Neural cell (in vitro differentiated cells): ENCODE measurements at regions not wholly inside any gene's neighbourhood (a gene's known extent, or its start where the extent isn't known, plus 50 kb on each side); places are given as distances from the start of the nearest gene placed in this dataset.

Experiments
- H2AFZ ChIP-seq: fragments of 200-600, 300-800 bp; sonication (generic), shearing (Covaris generic); 2 replicates; pipeline ENCODE4 v1.6.0; 2014; ENCODE audit warnings: low read depth, mild to moderate bottlenecking, antibody characterized with exemption, low read length, moderate library complexity
- H3F3A ChIP-seq: fragments of 200-600 bp; shearing (Covaris generic); 2 replicates; pipeline ENCODE4 v1.6.1; 2016; ENCODE audit warnings: mild to moderate bottlenecking, moderate library complexity, mixed read lengths, antibody characterized with exemption, low read length; ENCODE audit not compliant: insufficient read depth, poor library complexity, severe bottlenecking
- H3K27ac ChIP-seq: fragments of 200-600, 300-800 bp; sonication (generic), shearing (Covaris generic); 2 replicates; pipeline ENCODE4 v1.5.1; 2014; ENCODE audit warnings: mild to moderate bottlenecking, low read length, moderate library complexity
- H3K27me3 ChIP-seq: fragments of 300-800, 200-600 bp; sonication (generic), shearing (Covaris generic); 2 replicates; pipeline ENCODE4 v1.6.0; 2014; ENCODE audit warnings: mild to moderate bottlenecking, low read depth, low read length, moderate library complexity; ENCODE audit not compliant: insufficient read depth
- H3K36me3 ChIP-seq: fragments of 300-800, 200-600 bp; sonication (generic), shearing (Covaris generic); 2 replicates; pipeline ENCODE4 v1.5.1; 2014; ENCODE audit warnings: mild to moderate bottlenecking, antibody characterized with exemption, low read length, moderate library complexity; ENCODE audit not compliant: insufficient read depth
- H3K4me2 ChIP-seq: fragments of 300-800, 200-600 bp; sonication (generic), shearing (Covaris generic); 2 replicates; pipeline ENCODE4 v1.6.0; 2014; ENCODE audit warnings: mild to moderate bottlenecking, low read length
- H3K4me3 ChIP-seq: fragments of 300-800, 200-600 bp; sonication (generic), shearing (Covaris generic); 2 replicates; pipeline ENCODE4 v1.5.1; 2014; ENCODE audit warnings: mild to moderate bottlenecking, low read length, moderate library complexity
- H3K79me2 ChIP-seq: fragments of 200-600 bp; shearing (Covaris generic); replicated peaks from 2 replicates; pipeline ENCODE4 v1.6.0; 2014; ENCODE audit warnings: mild to moderate bottlenecking, low read length, moderate library complexity; ENCODE audit not compliant: insufficient read depth
- H3K9ac ChIP-seq: fragments of 300-800, 200-600 bp; sonication (generic), shearing (Covaris generic); 2 replicates; pipeline ENCODE4 v1.6.1; 2016; ENCODE audit warnings: mild to moderate bottlenecking, low read length, mixed read lengths
- H3K9me2 ChIP-seq: fragments of 200-600 bp; shearing (Covaris generic); 2 replicates; pipeline ENCODE4 v1.6.1; 2016; ENCODE audit warnings: mild to moderate bottlenecking, low read length, mixed read lengths; ENCODE audit not compliant: insufficient read depth
- H3K9me3 ChIP-seq: fragments of 200-600, 300-800 bp; sonication (generic), shearing (Covaris generic); 2 replicates; pipeline ENCODE4 v1.6.1; 2016; ENCODE audit warnings: mild to moderate bottlenecking, mixed run types, low read length, moderate library complexity, mixed read lengths
- H4K20me1 ChIP-seq: fragments of 200-600 bp; shearing (Covaris generic); 2 replicates; pipeline ENCODE4 v1.6.1; 2016; ENCODE audit warnings: mild to moderate bottlenecking, mixed run types; ENCODE audit not compliant: insufficient read depth
- EP300 ChIP-seq: fragments of 450-650 bp; conservative IDR thresholded peaks from 2 replicates; pipeline ENCODE4 v1.6.1; 2014; ENCODE audit warnings: antibody characterized with exemption, mild to moderate bottlenecking, moderate library complexity; ENCODE audit not compliant: poor library complexity, severe bottlenecking
- EZH2 ChIP-seq: fragments of 200-600, 300-800 bp; shearing (Covaris generic), sonication (generic); IDR thresholded peaks from 2 replicates; pipeline ENCODE4 v1.6.1; 2014; ENCODE audit warnings: antibody characterized with exemption, low read length, borderline replicate concordance, mild to moderate bottlenecking; ENCODE audit not compliant: insufficient read depth, poor library complexity, severe bottlenecking
- MXI1 ChIP-seq: fragments of 450-650 bp; conservative IDR thresholded peaks from 2 replicates; pipeline ENCODE4 v1.6.1; 2014; ENCODE audit warnings: antibody characterized with exemption, mild to moderate bottlenecking; ENCODE audit not compliant: poor library complexity, severe bottlenecking
- POLR2AphosphoS5 ChIP-seq: IDR thresholded peaks from 2 replicates; pipeline ENCODE4 v1.6.1; 2012
- RAD21 ChIP-seq: fragments of 450-650 bp; conservative IDR thresholded peaks from 2 replicates; pipeline ENCODE4 v1.6.1; 2014; ENCODE audit warnings: antibody characterized with exemption, mild to moderate bottlenecking, moderate library complexity
- SMC3 ChIP-seq: fragments of 450-650 bp; conservative IDR thresholded peaks from 2 replicates; pipeline ENCODE4 v1.6.1; 2014; ENCODE audit warnings: antibody characterized with exemption, mild to moderate bottlenecking, moderate library complexity; ENCODE audit not compliant: poor library complexity
- TAF1 ChIP-seq: IDR thresholded peaks from 2 replicates; pipeline ENCODE4 v1.6.1; 2012; ENCODE audit warnings: low read depth
- TF ChIP-seq, protein P1 (sequence below): IDR thresholded peaks from 2 replicates; pipeline ENCODE4 v1.6.1; 2012; ENCODE audit warnings: borderline replicate concordance
- TF ChIP-seq, protein P2 (sequence below): fragments of 450-650 bp; IDR thresholded peaks from 2 replicates; pipeline ENCODE4 v1.5.1; 2014; ENCODE audit warnings: antibody characterized with exemption, mild to moderate bottlenecking, moderate library complexity; ENCODE audit not compliant: poor library complexity, severe bottlenecking

DNA sequence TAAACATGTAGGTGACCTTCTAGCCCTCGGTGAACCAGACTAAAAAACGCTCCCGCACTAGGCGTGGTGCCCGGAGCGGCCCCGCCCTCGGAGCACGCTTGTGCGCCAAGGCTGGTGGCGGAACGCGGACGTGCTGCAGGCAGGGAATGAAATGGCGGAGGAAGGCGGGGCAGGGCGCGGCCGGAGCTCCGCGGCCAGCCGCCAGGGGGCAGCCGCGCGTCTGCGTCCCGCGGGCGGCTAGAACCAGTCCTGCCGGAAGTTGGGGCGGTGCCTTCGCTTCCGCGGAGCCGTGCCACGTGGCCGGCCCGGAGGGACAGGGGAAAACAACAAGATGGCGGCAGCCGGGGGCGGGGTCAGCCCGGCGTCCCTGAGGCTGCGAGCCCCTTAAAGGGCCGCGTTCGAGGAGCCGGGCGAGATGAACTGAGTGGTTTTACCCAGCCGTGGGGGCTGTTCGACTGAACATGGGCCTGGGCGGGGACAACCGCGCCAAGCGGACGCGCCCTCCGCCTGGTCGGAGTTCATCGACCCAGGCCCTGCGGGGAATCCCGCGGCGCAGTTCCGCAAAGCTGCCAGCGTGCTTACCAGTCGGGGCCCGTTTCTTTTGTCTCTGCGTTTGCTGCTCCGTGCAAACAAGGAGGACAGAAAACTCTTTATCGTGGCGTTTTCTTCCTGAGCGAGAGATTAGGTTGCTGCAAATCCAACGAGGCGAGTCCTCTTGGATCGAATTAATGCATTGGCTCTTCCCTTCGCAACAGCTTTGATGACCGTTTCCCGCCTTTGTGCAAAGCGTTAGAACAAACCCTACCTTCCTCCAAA is 90.9 kb upstream of the CHD2 start:
- H3K9ac ChIP-seq, result peak overlapping the region; percentile 98
- H4K20me1 ChIP-seq, result no peaks in the 10 kb centered on the region
- H3K27ac ChIP-seq, result peak overlapping the region; percentile 100
- H2AFZ ChIP-seq, result no peak overlapping the region
- H3K79me2 ChIP-seq, result peaks cover 22% of the 10 kb centered on the region
- peak; percentile 95 for TF ChIP-seq RAD21
- peak; percentile 88 for TF ChIP-seq EP300
- no peak for TF ChIP-seq EZH2
- peak; percentile 94 for TF ChIP-seq MXI1
- TF ChIP-seq, protein P1, sequence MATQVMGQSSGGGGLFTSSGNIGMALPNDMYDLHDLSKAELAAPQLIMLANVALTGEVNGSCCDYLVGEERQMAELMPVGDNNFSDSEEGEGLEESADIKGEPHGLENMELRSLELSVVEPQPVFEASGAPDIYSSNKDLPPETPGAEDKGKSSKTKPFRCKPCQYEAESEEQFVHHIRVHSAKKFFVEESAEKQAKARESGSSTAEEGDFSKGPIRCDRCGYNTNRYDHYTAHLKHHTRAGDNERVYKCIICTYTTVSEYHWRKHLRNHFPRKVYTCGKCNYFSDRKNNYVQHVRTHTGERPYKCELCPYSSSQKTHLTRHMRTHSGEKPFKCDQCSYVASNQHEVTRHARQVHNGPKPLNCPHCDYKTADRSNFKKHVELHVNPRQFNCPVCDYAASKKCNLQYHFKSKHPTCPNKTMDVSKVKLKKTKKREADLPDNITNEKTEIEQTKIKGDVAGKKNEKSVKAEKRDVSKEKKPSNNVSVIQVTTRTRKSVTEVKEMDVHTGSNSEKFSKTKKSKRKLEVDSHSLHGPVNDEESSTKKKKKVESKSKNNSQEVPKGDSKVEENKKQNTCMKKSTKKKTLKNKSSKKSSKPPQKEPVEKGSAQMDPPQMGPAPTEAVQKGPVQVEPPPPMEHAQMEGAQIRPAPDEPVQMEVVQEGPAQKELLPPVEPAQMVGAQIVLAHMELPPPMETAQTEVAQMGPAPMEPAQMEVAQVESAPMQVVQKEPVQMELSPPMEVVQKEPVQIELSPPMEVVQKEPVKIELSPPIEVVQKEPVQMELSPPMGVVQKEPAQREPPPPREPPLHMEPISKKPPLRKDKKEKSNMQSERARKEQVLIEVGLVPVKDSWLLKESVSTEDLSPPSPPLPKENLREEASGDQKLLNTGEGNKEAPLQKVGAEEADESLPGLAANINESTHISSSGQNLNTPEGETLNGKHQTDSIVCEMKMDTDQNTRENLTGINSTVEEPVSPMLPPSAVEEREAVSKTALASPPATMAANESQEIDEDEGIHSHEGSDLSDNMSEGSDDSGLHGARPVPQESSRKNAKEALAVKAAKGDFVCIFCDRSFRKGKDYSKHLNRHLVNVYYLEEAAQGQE, result peak; percentile 94
- peak; percentile 97 for TF ChIP-seq POLR2AphosphoS5
- TF ChIP-seq, protein P2, sequence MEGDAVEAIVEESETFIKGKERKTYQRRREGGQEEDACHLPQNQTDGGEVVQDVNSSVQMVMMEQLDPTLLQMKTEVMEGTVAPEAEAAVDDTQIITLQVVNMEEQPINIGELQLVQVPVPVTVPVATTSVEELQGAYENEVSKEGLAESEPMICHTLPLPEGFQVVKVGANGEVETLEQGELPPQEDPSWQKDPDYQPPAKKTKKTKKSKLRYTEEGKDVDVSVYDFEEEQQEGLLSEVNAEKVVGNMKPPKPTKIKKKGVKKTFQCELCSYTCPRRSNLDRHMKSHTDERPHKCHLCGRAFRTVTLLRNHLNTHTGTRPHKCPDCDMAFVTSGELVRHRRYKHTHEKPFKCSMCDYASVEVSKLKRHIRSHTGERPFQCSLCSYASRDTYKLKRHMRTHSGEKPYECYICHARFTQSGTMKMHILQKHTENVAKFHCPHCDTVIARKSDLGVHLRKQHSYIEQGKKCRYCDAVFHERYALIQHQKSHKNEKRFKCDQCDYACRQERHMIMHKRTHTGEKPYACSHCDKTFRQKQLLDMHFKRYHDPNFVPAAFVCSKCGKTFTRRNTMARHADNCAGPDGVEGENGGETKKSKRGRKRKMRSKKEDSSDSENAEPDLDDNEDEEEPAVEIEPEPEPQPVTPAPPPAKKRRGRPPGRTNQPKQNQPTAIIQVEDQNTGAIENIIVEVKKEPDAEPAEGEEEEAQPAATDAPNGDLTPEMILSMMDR, result peak; percentile 99
- TF ChIP-seq SMC3, result peak; percentile 99
- peak; percentile 90 for TF ChIP-seq TAF1
- no peaks in the 10 kb centered on the region for H3K27me3 ChIP-seq
- H3K4me2 ChIP-seq, result peak overlapping the region; percentile 90
- H3K9me2 ChIP-seq, result no peaks in the 10 kb centered on the region
- peaks cover 6% of the 10 kb centered on the region for H3F3A ChIP-seq
- H3K4me3 ChIP-seq, result peak overlapping the region; percentile 69
- no peaks in the 10 kb centered on the region for H3K9me3 ChIP-seq
- H3K36me3 ChIP-seq, result no peaks in the 10 kb centered on the region

DNA sequence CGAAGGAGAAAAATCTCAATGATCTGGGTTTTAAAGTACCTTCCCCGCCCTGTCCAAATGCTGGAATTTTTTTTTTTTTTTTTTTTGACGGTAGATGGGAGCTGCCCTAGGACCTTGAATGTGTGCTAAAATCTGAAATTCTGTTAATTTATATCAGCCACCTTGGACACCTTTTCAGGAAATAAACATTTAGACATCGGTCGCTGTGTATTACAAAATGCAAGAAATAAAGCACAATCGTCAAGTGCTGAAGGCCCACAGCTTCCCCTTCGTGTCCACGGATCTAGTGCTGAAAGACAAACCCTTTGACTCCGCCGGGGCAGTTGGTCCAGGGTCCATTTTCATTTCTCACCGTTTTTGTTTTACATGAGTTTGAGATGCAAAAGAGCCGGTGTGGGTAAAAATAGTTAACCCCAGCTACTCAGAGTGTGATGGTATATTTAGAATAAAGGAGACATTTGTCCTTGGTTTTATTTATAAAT is 90.2 kb upstream of the CHD2 start:
- no peak overlapping the region for H2AFZ ChIP-seq
- peak overlapping the region; percentile 69 for H3K4me3 ChIP-seq

More for the DNA sequence above, 90.2 kb upstream of the CHD2 start:
- Histone ChIP-seq H4K20me1 (no peaks in the 10 kb centered on the region), H3F3A (peaks cover 6% of the 10 kb centered on the region), H3K9ac (peak overlapping the region; percentile 98), H3K27ac (peak overlapping the region; percentile 100), H3K9me2 (no peaks in the 10 kb centered on the region), H3K27me3 (no peaks in the 10 kb centered on the region), H3K36me3 (no peaks in the 10 kb centered on the region), H3K9me3 (no peaks in the 10 kb centered on the region), H3K79me2 (peaks cover 23% of the 10 kb centered on the region), H3K4me2 (peak overlapping the region; percentile 90)
- TF ChIP-seq EZH2 (no peak), SMC3 (no peak), POLR2AphosphoS5 (no peak), TAF1 (no peak), MXI1 (no peak), RAD21 (no peak), EP300 (no peak)
- TF ChIP-seq, protein P1, result no peak
- TF ChIP-seq, protein P2, result no peak
